B cell (primary cell): ENCODE measurements at regions not wholly inside any gene's neighbourhood (a gene's known extent, or its start where the extent isn't known, plus 50 kb on each side); places are given as distances from the start of the nearest gene placed in this dataset.

Source experiments
- ATAC-seq: fragments of 200-7000 bp; cut with Tn5 transposase; one replicate; pipeline ENCODE4 v1.10.0; 2021; ENCODE audit warnings: low read depth, mild to moderate bottlenecking, moderate number of reproducible peaks, moderate library complexity
- CTCF ChIA-PET: fragments of 350-600 bp; sonication (Branson Sonifier 250); formaldehyde crosslinking; loops from one replicate; lab custom pipeline; 2021; ENCODE audit warnings: antibody characterized with exemption, inconsistent platforms; lab: Charles Lee
- POLR2A ChIA-PET: fragments of 350-600 bp; sonication (Branson Sonifier 250); formaldehyde crosslinking; loops from one replicate; lab custom pipeline; 2021; ENCODE audit warnings: antibody characterized with exemption; lab: Charles Lee
- DNase-seq: peaks from one replicate; pipeline ENCODE4 v3.0.0; 2013
- H2AFZ ChIP-seq: 2 replicates; pipeline ENCODE4 v1.6.1; 2012; ENCODE audit warnings: mild to moderate bottlenecking, low read depth, low read length; ENCODE audit not compliant: insufficient read depth, poor library complexity, severe bottlenecking
- H3K27ac ChIP-seq, 2 donors: 1 replicate in 1 of 2; 2 replicates in 1 of 2; pipeline ENCODE4 v1.5.1; 2012 to 2013; ENCODE audit warnings: low read length in 2 of 2, mild to moderate bottlenecking in 2 of 2, moderate library complexity in 1 of 2
- H3K27me3 ChIP-seq, 4 experiments: fragments of 200-600 bp in 1 of 4; sonication (generic) in 1 of 4; replicated peaks in 1 of 4; 1 replicate in 2 of 4; 2 replicates in 2 of 4; pipeline versions ENCODE4 v1.6.1 to v1.7.0; 2013 to 2016; ENCODE audit warnings: low read length in 3 of 4, mild to moderate bottlenecking in 2 of 4, mixed read lengths in 1 of 4, moderate library complexity in 1 of 4; ENCODE audit not compliant: insufficient read depth in 4 of 4, control insufficient read depth in 3 of 4; ENCODE audit errors: control extremely low read depth in 1 of 4
- H3K36me3 ChIP-seq, 2 experiments: replicated peaks in 1 of 2; 1 replicate in 1 of 2; 2 replicates in 1 of 2; pipeline versions ENCODE4 v1.6.1 to v1.7.1; 2013; ENCODE audit warnings: low read length in 1 of 2; ENCODE audit not compliant: insufficient read depth in 2 of 2, control insufficient read depth in 1 of 2; ENCODE audit errors: control extremely low read depth in 1 of 2, extremely low read depth in 1 of 2
- H3K4me1 ChIP-seq, 2 donors: fragments of 200-600 bp in 1 of 2; sonication (generic) in 1 of 2; 1 replicate in 1 of 2; 2 replicates in 1 of 2; pipeline versions ENCODE4 v1.5.1 to v1.6.1; 2013 to 2017; ENCODE audit warnings: low read length in 2 of 2; ENCODE audit not compliant: control insufficient read depth in 2 of 2, insufficient read depth in 2 of 2
- H3K4me2 ChIP-seq: replicated peaks from 2 replicates; pipeline ENCODE3; 2012; ENCODE audit warnings: mild to moderate bottlenecking, low read depth, low read length; ENCODE audit not compliant: poor library complexity, severe bottlenecking
- H3K4me3 ChIP-seq, 5 experiments: fragments of 200-600 bp in 1 of 5; sonication (generic) in 1 of 5; 1 replicate in 3 of 5; 2 replicates in 2 of 5; pipeline versions ENCODE4 v1.5.1 to v1.7.0; 2011 to 2016; ENCODE audit warnings: low read length in 4 of 5, mild to moderate bottlenecking in 4 of 5, low read depth in 2 of 5, control low read depth in 1 of 5, moderate library complexity in 1 of 5; ENCODE audit not compliant: insufficient read depth in 1 of 5; ENCODE audit errors: control extremely low read depth in 1 of 5, extremely low read depth in 1 of 5
- H3K79me2 ChIP-seq: fragments of 200-600 bp; sonication (generic); one replicate; pipeline ENCODE4 v1.6.0; 2016; ENCODE audit warnings: low read length; ENCODE audit not compliant: control insufficient read depth, insufficient read depth
- H3K9ac ChIP-seq: fragments of 200-600 bp; sonication (generic); 2 replicates; pipeline ENCODE4 v1.6.1; 2017; ENCODE audit warnings: mild to moderate bottlenecking, low read length, moderate library complexity
- H3K9me3 ChIP-seq, 3 donors: one replicate each; pipeline versions ENCODE4 v1.6.1 to v1.7.1; 2013; ENCODE audit warnings: low read length in 2 of 3; ENCODE audit not compliant: control insufficient read depth in 2 of 3, insufficient read depth in 1 of 3; ENCODE audit errors: control extremely low read depth in 1 of 3
- H4K20me1 ChIP-seq: 2 replicates; pipeline ENCODE4 v1.6.0; 2012; ENCODE audit warnings: mild to moderate bottlenecking, low read length; ENCODE audit not compliant: insufficient read depth, control insufficient read depth, poor library complexity, severe bottlenecking
- H3K27ac Mint-ChIP-seq: one replicate; pipeline ENCODE4 v1.8.0; 2021; ENCODE audit warnings: mixed read lengths
- H3K27me3 Mint-ChIP-seq: one replicate; pipeline ENCODE4 v1.8.0; 2021; ENCODE audit warnings: mixed read lengths
- H3K4me1 Mint-ChIP-seq: one replicate; pipeline ENCODE4 v1.8.0; 2021; ENCODE audit warnings: mixed read lengths
- H3K4me3 Mint-ChIP-seq: one replicate; pipeline ENCODE4 v1.8.0; 2021; ENCODE audit warnings: mixed read lengths
- H3K9me3 Mint-ChIP-seq: one replicate; pipeline ENCODE4 v1.8.0; 2022; ENCODE audit warnings: mixed read lengths; ENCODE audit not compliant: insufficient read depth
- EZH2 ChIP-seq: IDR thresholded peaks from 2 replicates; pipeline ENCODE4 v1.6.1; 2012; ENCODE audit warnings: borderline replicate concordance, low read depth, mild to moderate bottlenecking, moderate library complexity, low read length; ENCODE audit not compliant: insufficient read depth, poor library complexity, severe bottlenecking
- WGBS: methylation state at CpG from one replicate; pipeline ENCODE4 v1.1.5; 2013; ENCODE audit warnings: missing lambda C conversion rate; ENCODE audit not compliant: insufficient coverage; 5-methylcytosine and 5-hydroxymethylcytosine counted together
- intact Hi-C: fragments of 100-400 bp; cut with micrococcal nuclease; formaldehyde crosslinking; loops from one replicate; pipeline ENCODE4 v1.10.0; 2022
- TF ChIP-seq, protein P1 (sequence below): fragments of 200-600 bp; IDR thresholded peaks from one replicate; pipeline ENCODE4 v1.8.0; 2022; ENCODE audit warnings: antibody characterized with exemption, mild to moderate bottlenecking

DNA sequence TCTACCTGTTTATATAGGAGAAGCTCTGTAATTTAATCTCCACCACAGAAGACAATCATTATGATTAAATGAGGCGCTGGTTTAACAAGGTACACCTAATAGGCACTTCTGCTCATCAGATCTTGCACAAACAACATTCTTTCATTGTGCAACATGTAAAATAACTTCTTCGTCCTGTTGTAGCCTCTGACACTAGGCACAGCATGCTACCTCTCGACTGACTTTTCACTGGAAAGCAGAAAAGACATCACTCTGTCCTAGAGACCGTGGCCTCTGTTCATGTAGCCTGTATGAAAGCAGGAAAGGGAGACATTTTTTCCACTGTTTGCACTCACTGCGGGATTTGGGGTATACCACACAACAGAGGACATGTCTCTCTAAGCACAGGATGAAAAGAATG lies 316.5 kb downstream of the IRS1 start:
- Histone ChIP-seq H3K27me3 (no peaks in the 10 kb centered on the region), H3K4me2 (no peak overlapping the region), H3K79me2 (no peaks in the 10 kb centered on the region), H3K9ac (no peak overlapping the region), H3K9me3 (no peaks in the 10 kb centered on the region), H3K27ac (no peak overlapping the region), H4K20me1 (no peaks in the 10 kb centered on the region), H3K4me3 (no peak overlapping the region), H3K4me1 (no peaks in the 10 kb centered on the region), H3K36me3 (no peaks in the 10 kb centered on the region), H2AFZ (no peak overlapping the region)
- WGBS, result 47% methylated on average over 4 of the region's 5 CpGs
- no peaks in the 10 kb centered on the region for H3K4me1 Mint-ChIP-seq
- POLR2A ChIA-PET, result no interaction called here
- ATAC-seq (no peak), DNase-seq (no peak)
- CTCF ChIA-PET, result no interaction called here
- H3K27ac Mint-ChIP-seq, result no peak overlapping the region
- no peak overlapping the region for H3K4me3 Mint-ChIP-seq
- no peak for TF ChIP-seq EZH2
- TF ChIP-seq, protein P1, sequence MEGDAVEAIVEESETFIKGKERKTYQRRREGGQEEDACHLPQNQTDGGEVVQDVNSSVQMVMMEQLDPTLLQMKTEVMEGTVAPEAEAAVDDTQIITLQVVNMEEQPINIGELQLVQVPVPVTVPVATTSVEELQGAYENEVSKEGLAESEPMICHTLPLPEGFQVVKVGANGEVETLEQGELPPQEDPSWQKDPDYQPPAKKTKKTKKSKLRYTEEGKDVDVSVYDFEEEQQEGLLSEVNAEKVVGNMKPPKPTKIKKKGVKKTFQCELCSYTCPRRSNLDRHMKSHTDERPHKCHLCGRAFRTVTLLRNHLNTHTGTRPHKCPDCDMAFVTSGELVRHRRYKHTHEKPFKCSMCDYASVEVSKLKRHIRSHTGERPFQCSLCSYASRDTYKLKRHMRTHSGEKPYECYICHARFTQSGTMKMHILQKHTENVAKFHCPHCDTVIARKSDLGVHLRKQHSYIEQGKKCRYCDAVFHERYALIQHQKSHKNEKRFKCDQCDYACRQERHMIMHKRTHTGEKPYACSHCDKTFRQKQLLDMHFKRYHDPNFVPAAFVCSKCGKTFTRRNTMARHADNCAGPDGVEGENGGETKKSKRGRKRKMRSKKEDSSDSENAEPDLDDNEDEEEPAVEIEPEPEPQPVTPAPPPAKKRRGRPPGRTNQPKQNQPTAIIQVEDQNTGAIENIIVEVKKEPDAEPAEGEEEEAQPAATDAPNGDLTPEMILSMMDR, result no peak
- intact Hi-C loops, result no loop called here
- H3K27me3 Mint-ChIP-seq, result peaks cover 10% of the 10 kb centered on the region
- no peaks in the 10 kb centered on the region for H3K9me3 Mint-ChIP-seq

DNA sequence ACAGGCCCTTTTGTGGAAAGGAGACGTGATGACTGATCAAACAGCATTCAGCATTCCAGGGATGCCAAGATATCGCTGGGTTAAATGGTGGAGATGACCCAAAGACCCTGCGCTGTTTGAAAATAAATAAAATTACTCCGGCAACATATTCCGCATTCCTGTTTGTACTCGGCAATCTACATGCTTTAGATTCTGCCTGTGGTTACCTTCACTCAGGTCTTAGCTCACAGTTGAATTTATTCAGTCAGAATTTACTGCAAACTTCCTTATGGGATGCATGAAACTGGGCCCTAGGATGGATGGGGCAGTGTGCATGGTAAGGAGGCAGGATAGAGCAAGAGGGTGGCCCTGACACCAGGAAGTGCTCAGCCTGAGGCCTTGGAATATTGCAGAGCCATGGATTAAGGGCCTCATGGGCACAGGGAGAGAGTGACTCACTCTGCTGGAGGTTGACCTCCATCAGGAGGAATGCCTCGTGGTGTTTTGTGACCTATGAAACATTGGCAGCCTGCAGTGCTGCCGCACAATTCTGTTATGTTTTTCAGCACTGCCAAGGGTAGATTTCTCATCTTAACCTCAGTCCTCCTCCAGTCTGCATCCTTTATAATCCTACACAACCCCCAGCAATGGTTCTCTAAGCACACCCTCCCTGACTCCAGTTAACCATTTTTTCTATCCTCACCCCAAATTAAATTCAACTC lies 321.4 kb downstream of the IRS1 start:
- Mint-ChIP-seq H3K27me3 (peaks cover 2% of the 10 kb centered on the region), H3K9me3 (no peaks in the 10 kb centered on the region), H3K4me3 (no peak overlapping the region), H3K4me1 (no peaks in the 10 kb centered on the region), H3K27ac (no peak overlapping the region)
- TF ChIP-seq, protein P1, result no peak
- no peak for TF ChIP-seq EZH2
- H3K36me3 ChIP-seq, result no peaks in the 10 kb centered on the region
- WGBS, result 82% methylated on average over 8 of the region's 8 CpGs
- H3K27me3 ChIP-seq, result no peaks in the 10 kb centered on the region
- H3K4me3 ChIP-seq, result no peak overlapping the region
- H3K27ac ChIP-seq, result no peak overlapping the region
- CTCF ChIA-PET, result interaction anchor here (1.0 kb wide), 1 partner anchor 324 kb away, joined by 3 read pairs; no protein-coding TSS in a partner anchor
- H3K79me2 ChIP-seq, result no peaks in the 10 kb centered on the region
- no peak overlapping the region for H2AFZ ChIP-seq
- no peak for ATAC-seq
- no peaks in the 10 kb centered on the region for H4K20me1 ChIP-seq
- no peaks in the 10 kb centered on the region for H3K4me1 ChIP-seq
- no peak overlapping the region for H3K9ac ChIP-seq
- POLR2A ChIA-PET, result no interaction called here
- DNase-seq, result no peak
- intact Hi-C loops, result no loop called here
- H3K4me2 ChIP-seq, result no peak overlapping the region
- H3K9me3 ChIP-seq, result no peaks in the 10 kb centered on the region
